ENCODE measurements at regions not wholly inside any gene's neighbourhood (a gene's known extent, or its start where the extent isn't known, plus 50 kb on each side); places are given as distances from the start of the nearest gene placed in this dataset.
A peak's percentile ranks its signal among the peaks of the same experiment; 100 is the strongest.

DNA sequence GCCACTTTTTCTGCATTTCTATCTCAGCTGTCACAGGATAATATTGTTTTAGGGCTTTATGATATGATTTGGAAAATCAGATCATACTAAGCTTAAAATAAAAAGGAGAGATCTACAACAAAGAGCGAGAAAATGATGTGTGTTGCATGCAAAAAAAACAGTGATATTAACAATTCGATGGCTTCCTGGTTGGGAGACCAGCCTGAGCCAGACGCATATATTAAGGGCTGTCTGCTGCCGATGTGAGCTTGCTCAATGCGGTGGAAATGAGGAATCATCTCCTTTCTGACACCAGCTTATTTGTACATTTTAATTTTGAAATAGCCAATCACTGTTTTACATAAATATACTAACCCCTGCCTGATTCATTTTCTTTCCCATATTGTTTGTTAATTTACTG is 862.6 kb downstream of the USP25 start:
- no peak overlapping the region for H3K27ac ChIP-seq
- TF ChIP-seq ZFX (IDR thresholded peaks at IDR 0.05) = no peak
- TF ChIP-seq, protein P1, sequence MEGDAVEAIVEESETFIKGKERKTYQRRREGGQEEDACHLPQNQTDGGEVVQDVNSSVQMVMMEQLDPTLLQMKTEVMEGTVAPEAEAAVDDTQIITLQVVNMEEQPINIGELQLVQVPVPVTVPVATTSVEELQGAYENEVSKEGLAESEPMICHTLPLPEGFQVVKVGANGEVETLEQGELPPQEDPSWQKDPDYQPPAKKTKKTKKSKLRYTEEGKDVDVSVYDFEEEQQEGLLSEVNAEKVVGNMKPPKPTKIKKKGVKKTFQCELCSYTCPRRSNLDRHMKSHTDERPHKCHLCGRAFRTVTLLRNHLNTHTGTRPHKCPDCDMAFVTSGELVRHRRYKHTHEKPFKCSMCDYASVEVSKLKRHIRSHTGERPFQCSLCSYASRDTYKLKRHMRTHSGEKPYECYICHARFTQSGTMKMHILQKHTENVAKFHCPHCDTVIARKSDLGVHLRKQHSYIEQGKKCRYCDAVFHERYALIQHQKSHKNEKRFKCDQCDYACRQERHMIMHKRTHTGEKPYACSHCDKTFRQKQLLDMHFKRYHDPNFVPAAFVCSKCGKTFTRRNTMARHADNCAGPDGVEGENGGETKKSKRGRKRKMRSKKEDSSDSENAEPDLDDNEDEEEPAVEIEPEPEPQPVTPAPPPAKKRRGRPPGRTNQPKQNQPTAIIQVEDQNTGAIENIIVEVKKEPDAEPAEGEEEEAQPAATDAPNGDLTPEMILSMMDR (conservative IDR thresholded peaks at IDR 0.05) = no peak

DNA sequence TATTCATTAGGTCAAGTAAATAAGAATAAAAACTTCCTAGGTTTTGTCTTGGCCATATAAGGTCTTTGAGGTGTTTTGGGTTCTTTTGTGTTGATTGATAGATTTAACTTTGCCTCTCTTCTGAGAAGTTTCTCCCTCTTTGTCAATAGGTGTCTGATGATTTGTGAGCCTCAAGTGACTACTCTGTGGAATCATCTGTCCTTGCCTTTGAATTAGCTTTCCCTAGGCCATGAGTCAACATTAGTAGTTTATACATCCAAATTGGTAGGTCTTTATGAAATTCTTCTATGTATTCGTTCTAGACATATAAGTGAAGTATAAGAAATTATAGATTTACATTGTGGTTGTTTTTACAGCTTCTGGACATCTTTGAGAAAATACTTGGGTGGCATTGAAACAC is 864.4 kb downstream of the USP25 start:
- H3K27ac ChIP-seq = no peak overlapping the region
- TF ChIP-seq, protein P1 (conservative IDR thresholded peaks at IDR 0.05) = no peak
- no peak for TF ChIP-seq ZFX (IDR thresholded peaks at IDR 0.05)

DNA sequence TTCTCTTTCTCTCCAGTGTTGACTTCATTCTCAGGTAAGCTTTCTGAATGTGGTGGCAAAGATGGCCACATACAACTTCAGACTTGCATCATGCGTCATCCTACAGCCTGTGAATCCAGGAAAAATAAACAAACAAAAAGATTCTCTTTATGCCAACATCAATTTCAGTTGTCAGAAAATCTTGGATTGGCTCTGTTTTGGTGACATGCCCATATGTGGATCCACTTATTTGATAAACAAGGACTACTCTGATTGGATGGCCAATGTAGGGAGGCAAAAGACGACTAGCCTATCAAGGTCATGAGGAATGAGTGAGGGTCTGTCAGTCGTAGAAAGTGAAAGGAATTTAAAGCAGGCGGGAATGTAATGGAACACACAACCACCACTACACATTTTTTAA is 866.6 kb downstream of the USP25 start:
- TF ChIP-seq, protein P1 (conservative IDR thresholded peaks at IDR 0.05) = no peak
- no peak for TF ChIP-seq ZFX (IDR thresholded peaks at IDR 0.05)
- H3K27ac ChIP-seq = no peak overlapping the region

DNA sequence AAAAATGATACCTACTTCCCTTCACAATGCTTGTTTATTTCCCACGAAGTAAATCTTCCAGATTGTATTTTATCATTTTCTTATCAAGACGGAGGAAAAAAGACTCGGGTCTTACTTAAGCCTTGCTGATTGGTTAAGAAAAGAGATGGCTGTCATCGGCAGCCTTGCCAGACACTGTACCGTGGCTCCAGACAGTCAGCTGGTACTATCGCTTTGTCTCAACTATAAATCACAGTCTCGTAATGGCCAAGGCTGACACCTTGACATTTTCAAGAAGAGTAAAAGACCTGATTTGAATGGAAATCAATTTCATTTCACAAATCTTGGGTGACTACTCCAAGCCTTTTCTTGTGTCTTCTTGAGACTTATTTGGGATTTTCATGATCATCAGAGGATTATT is 868.0 kb downstream of the USP25 start:
- no peak for TF ChIP-seq ZFX (IDR thresholded peaks at IDR 0.05)
- TF ChIP-seq, protein P1 (conservative IDR thresholded peaks at IDR 0.05) = no peak
- H3K27ac ChIP-seq = no peak overlapping the region

DNA sequence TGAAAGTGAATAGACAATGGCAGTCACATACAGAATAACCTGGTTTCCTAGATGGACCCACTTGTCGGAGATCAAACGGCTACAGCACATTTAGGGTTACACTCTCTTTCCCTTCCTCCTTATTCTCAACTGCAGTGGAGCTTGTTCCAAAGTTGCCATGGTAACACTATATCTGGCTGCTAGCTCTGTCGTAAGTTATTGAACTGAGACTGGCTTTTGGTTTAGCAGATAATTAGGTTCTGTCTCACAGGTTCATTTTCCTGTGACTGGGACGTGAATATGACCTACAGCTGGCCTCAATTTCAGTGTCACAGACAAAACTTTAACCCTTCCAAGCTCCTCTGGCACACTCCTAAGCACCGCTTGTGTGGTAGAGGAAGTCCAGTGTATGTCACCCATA is 875.8 kb downstream of the USP25 start:
- TF ChIP-seq, protein P1 (conservative IDR thresholded peaks at IDR 0.05) = no peak
- no peak for TF ChIP-seq ZFX (IDR thresholded peaks at IDR 0.05)

DNA sequence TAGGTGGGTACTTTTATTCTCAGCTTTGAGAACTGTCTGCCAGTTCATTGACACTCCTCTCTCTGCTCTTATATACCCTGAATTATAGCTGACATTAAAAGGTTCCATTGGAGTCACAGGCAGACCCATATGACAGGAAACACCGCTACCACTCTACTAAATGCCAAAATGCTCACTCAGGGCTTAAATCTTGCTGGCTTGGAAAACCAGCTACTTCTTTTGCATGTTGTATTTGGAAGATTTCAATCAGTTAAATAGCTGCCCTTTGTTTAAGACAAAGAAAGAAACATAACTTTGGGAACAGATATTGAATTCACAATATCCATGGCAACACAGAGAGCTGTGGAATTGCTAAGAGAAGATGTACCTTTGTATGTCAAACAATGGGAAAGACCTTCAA is 876.5 kb downstream of the USP25 start:
- TF ChIP-seq, protein P1 (conservative IDR thresholded peaks at IDR 0.05) = no peak
- no peak for TF ChIP-seq ZFX (IDR thresholded peaks at IDR 0.05)
- H3K27ac ChIP-seq = no peak overlapping the region

More for the DNA sequence above, 875.8 kb downstream of the USP25 start:
- H3K27ac ChIP-seq = no peak overlapping the region

DNA sequence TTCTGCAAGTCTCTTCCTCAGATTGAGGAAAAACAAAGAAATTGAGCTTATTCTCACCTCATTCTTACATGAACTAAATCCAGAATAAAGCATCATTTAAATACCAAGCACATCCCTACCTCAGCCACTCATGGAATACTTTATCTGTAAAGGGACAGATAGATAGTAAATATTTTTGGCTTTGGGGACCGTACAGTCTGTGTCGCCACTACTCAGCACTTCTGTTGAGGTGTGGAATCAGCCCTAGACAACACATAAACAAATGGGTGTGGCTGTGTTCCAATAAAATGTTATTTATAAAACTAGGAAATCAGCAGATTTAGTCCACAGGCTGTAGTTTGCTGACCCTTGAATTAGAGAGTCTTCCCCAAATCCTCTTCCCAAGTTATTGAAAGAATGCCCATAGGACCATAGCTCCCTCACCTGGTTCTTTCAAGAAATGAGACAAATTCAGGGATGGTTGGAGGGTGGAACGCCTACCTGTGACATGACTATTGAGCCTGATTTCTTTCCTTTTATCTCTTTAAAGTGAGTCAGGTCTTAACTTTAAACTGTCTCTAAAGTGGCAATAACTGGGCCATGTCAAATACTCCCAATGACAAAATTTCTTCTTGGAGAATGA is 878.5 kb downstream of the USP25 start:
- no peak overlapping the region for H3K27ac ChIP-seq
- TF ChIP-seq, protein P1 (conservative IDR thresholded peaks at IDR 0.05) = peak; percentile 20
- no peak for TF ChIP-seq ZFX (IDR thresholded peaks at IDR 0.05)

All from C4-2B (cell line).